IMR-90 (cell line): ENCODE measurements at regions not wholly inside any gene's neighbourhood (a gene's known extent, or its start where the extent isn't known, plus 50 kb on each side); places are given as distances from the start of the nearest gene placed in this dataset.

Experiments
- ATAC-seq: fragments of 200-7000 bp; cut with Tn5 transposase; 2 replicates; pipeline ENCODE4 v1.9.1; 2020; ENCODE audit warnings: low read depth, mild to moderate bottlenecking, moderate library complexity
- BruUV-seq: library from RNA; stranded (reverse); fragments of 400-500 nt; replicated peaks from 2 replicates; lab custom pipeline; 2021; lab: Mats Ljungman, UMichigan
- CTCF ChIA-PET: fragments of 300-600 bp; formaldehyde crosslinking; extraction: SDS; loops from one replicate; lab custom pipeline; 2021; ENCODE audit warnings: antibody characterized with exemption; lab: Yijun Ruan, JAX
- POLR2A ChIA-PET: fragments of 300-600 bp; sonication (Branson Sonifier 250); formaldehyde crosslinking; loops from one replicate; lab custom pipeline; 2022; ENCODE audit warnings: antibody characterized with exemption; ENCODE audit not compliant: unreplicated experiment; lab: Charles Lee
- DNase-seq: peaks from one replicate; pipeline ENCODE4 v3.0.0; 2013
- H2AFZ ChIP-seq: replicated peaks from 2 replicates; pipeline ENCODE3; 2013; ENCODE audit warnings: low read length, mild to moderate bottlenecking; ENCODE audit not compliant: poor library complexity
- H2AK5ac ChIP-seq: 2 replicates; pipeline ENCODE4 v1.6.1; 2013; ENCODE audit warnings: low read depth, low read length, inconsistent platforms
- H2AK9ac ChIP-seq: replicated peaks from 2 replicates; pipeline ENCODE3; 2013; ENCODE audit warnings: mild to moderate bottlenecking, low read depth, low read length, moderate library complexity; ENCODE audit not compliant: poor library complexity
- H2BK120ac ChIP-seq: 2 replicates; pipeline ENCODE4 v1.6.1; 2013; ENCODE audit warnings: low read depth, low read length, inconsistent platforms
- H2BK15ac ChIP-seq: 3 replicates; pipeline ENCODE4 v1.6.1; 2013; ENCODE audit warnings: low read depth, low read length, inconsistent platforms
- H2BK20ac ChIP-seq: 2 replicates; pipeline ENCODE4 v1.6.1; 2013; ENCODE audit warnings: low read depth, mild to moderate bottlenecking, inconsistent platforms, low read length, moderate library complexity
- H2BK5ac ChIP-seq: 2 replicates; pipeline ENCODE4 v1.6.1; 2013; ENCODE audit warnings: mild to moderate bottlenecking, low read depth, low read length, inconsistent platforms; ENCODE audit not compliant: poor library complexity, severe bottlenecking
- H3K14ac ChIP-seq: replicated peaks from 2 replicates; pipeline ENCODE4 v1.6.1; 2013; ENCODE audit warnings: low read depth, low read length, inconsistent platforms
- H3K18ac ChIP-seq: 2 replicates; pipeline ENCODE4 v1.6.1; 2013; ENCODE audit warnings: low read depth, low read length, control low read depth
- H3K23ac ChIP-seq: 2 replicates; pipeline ENCODE4 v1.6.1; 2013; ENCODE audit warnings: low read depth, low read length, inconsistent platforms
- H3K27ac ChIP-seq: 2 replicates; pipeline ENCODE4 v1.5.1; 2013; ENCODE audit warnings: mild to moderate bottlenecking, control low read depth, low read length; ENCODE audit not compliant: insufficient read depth
- H3K27me3 ChIP-seq: 2 replicates; pipeline ENCODE4 v1.6.1; 2013; ENCODE audit warnings: low read length; ENCODE audit not compliant: control insufficient read depth, insufficient read depth
- H3K36me3 ChIP-seq: 2 replicates; pipeline ENCODE4 v1.6.1; 2013; ENCODE audit warnings: low read length, mixed read lengths; ENCODE audit not compliant: control insufficient read depth, insufficient read depth
- H3K4ac ChIP-seq: 2 replicates; pipeline ENCODE4 v1.6.1; 2013; ENCODE audit warnings: low read depth, low read length, inconsistent platforms
- H3K4me1 ChIP-seq: 2 replicates; pipeline ENCODE4 v1.6.1; 2013; ENCODE audit warnings: low read length, mixed read lengths; ENCODE audit not compliant: control insufficient read depth, insufficient read depth
- H3K4me2 ChIP-seq: 2 replicates; pipeline ENCODE4 v1.6.1; 2013; ENCODE audit warnings: low read depth, mild to moderate bottlenecking, control low read depth, low read length, moderate library complexity
- H3K4me3 ChIP-seq: 2 replicates; pipeline ENCODE4 v1.5.1; 2013; ENCODE audit warnings: low read depth, mild to moderate bottlenecking, control low read depth, low read length, moderate library complexity; ENCODE audit not compliant: insufficient read depth
- H3K56ac ChIP-seq: 2 replicates; pipeline ENCODE4 v1.6.1; 2013; ENCODE audit warnings: low read length, inconsistent platforms; ENCODE audit not compliant: insufficient read depth; ENCODE audit errors: extremely low read depth
- H3K79me1 ChIP-seq, 2 experiments: 2 replicates each; pipeline ENCODE4 v1.6.1; 2013; ENCODE audit warnings: low read length in 2 of 2, inconsistent platforms in 1 of 2, low read depth in 1 of 2
- H3K9ac ChIP-seq: 2 replicates; pipeline ENCODE4 v1.6.1; 2013; ENCODE audit warnings: low read depth, low read length, control low read depth
- H3K9me1 ChIP-seq: 2 replicates; pipeline ENCODE4 v1.6.1; 2013; ENCODE audit warnings: low read length, inconsistent platforms; ENCODE audit not compliant: insufficient read depth
- H3K9me3 ChIP-seq: 2 replicates; pipeline ENCODE4 v1.6.1; 2013; ENCODE audit warnings: low read length; ENCODE audit not compliant: control insufficient read depth, insufficient read depth
- H4K20me1 ChIP-seq: 2 replicates; pipeline ENCODE4 v1.6.1; 2013; ENCODE audit warnings: low read length, inconsistent platforms; ENCODE audit not compliant: insufficient read depth
- H4K5ac ChIP-seq: 2 replicates; pipeline ENCODE4 v1.6.1; 2013; ENCODE audit warnings: mild to moderate bottlenecking, low read depth, low read length, control low read depth
- H4K8ac ChIP-seq, 2 experiments: 2 replicates each; pipeline ENCODE4 v1.6.1; 2013; ENCODE audit warnings: low read depth in 2 of 2, low read length in 2 of 2, control low read depth in 1 of 2, inconsistent platforms in 1 of 2
- H4K91ac ChIP-seq: 2 replicates; pipeline ENCODE4 v1.6.1; 2013; ENCODE audit warnings: low read depth, low read length, inconsistent platforms; ENCODE audit not compliant: insufficient read depth
- CHD1 ChIP-seq: IDR thresholded peaks from 2 replicates; pipeline ENCODE4 v1.6.1; 2012; ENCODE audit warnings: low read depth, low read length, improper control_type of control experiment
- FOS ChIP-seq: fragments of 150-350 bp; IDR thresholded peaks from 2 replicates; pipeline ENCODE4 v1.6.1; 2016; ENCODE audit warnings: low read depth, low read length
- WGBS, 2 experiments: methylation state at CpG; one replicate each; pipeline versions ENCODE4 v1.1.5 to v1.1.7; 2013; ENCODE audit warnings: missing lambda C conversion rate in 2 of 2; ENCODE audit not compliant: insufficient read length in 1 of 2; ENCODE audit errors: extremely low coverage in 2 of 2; 5-methylcytosine and 5-hydroxymethylcytosine counted together
- dilution Hi-C: fragments of 300-500 bp; cut with HindIII; formaldehyde crosslinking; loops from one replicate; pipeline ENCODE4 v1.14.3; 2018; ENCODE audit warnings: low sequenced_read_pairs; ENCODE audit not compliant: unreplicated experiment
- in situ Hi-C: fragments of 300-500 bp; cut with MboI; formaldehyde crosslinking; loops from 3 replicates; pipeline ENCODE4 v1.14.3; 2019; ENCODE audit warnings: low sequenced_read_pairs, inconsistent platforms, mixed read lengths
- intact Hi-C: fragments of 100-400 bp; cut with micrococcal nuclease; formaldehyde crosslinking; loops from 2 replicates; pipeline ENCODE4 v1.10.0; 2022

- ChIA-PET CTCF (no interaction called here), POLR2A (no interaction called here)
- no peak overlapping the region for H4K8ac ChIP-seq
- H3K27me3 ChIP-seq, result no peaks in the 10 kb centered on the region
- ATAC-seq (no peak), DNase-seq (no peak)
- H2BK20ac ChIP-seq, result no peak overlapping the region
- no peaks in the 10 kb centered on the region; the same call in 1 of the 2 replicates for H3K9me3 ChIP-seq
- H4K20me1 ChIP-seq, result no peaks in the 10 kb centered on the region
- no peak overlapping the region for H2AK5ac ChIP-seq
- H2BK15ac ChIP-seq, result no peak overlapping the region
- no peak overlapping the region for H2BK120ac ChIP-seq
- TF ChIP-seq FOS (no peak), CHD1 (no peak)
- H3K36me3 ChIP-seq, result no peaks in the 10 kb centered on the region
- no peak overlapping the region for H3K18ac ChIP-seq
- no peak overlapping the region for H3K56ac ChIP-seq
- no peak overlapping the region for H3K4me3 ChIP-seq
- H3K14ac ChIP-seq, result no peak overlapping the region
- H3K27ac ChIP-seq, result no peak overlapping the region
- H3K9ac ChIP-seq, result no peak overlapping the region
- dilution Hi-C loops (no loop called here), intact Hi-C loops (no loop called here), in situ Hi-C loops (no loop called here)
- no peaks in the 10 kb centered on the region for H3K9me1 ChIP-seq
- no peak overlapping the region for H2AFZ ChIP-seq
- no peak overlapping the region for H3K4me2 ChIP-seq
- H2BK5ac ChIP-seq, result no peak overlapping the region
- no TSS peak for BruUV-seq
- H4K5ac ChIP-seq, result no peak overlapping the region
- no peak overlapping the region for H4K91ac ChIP-seq
- H3K4me1 ChIP-seq, result no peaks in the 10 kb centered on the region
- no peak overlapping the region for H2AK9ac ChIP-seq
- H3K79me1 ChIP-seq, result no peaks in the 10 kb centered on the region
- no peak overlapping the region for H3K23ac ChIP-seq
- WGBS, 2 experiments, result no CpG with 5 or more reads among the region's 2 CpGs
- H3K4ac ChIP-seq, result no peak overlapping the region
Observed at GRCh38 chr6:81003156-81003555, 749.3 kb downstream of the TENT5A start.
